ENCODE measurements at regions not wholly inside any gene's neighbourhood (a gene's known extent, or its start where the extent isn't known, plus 50 kb on each side); places are given as distances from the start of the nearest gene placed in this dataset.
A peak's percentile ranks its signal among the peaks of the same experiment; 100 is the strongest.

- TF ChIP-seq CTCF (IDR thresholded peaks at IDR 0.05) (no peak), POLR2A (IDR thresholded peaks at IDR 0.05) (no peak), POLR2AphosphoS5 (IDR thresholded peaks at IDR 0.05; ENCODE audit: insufficient read depth in 1 of 2, low read depth in 1 of 2) (no peak)
- no peaks in the 10 kb centered on the region for H3K9me3 ChIP-seq
- intact Hi-C loops (cut with DNase I) = no loop called here
These were observed 370.4 kb upstream of the ANO3 start for GRCh38 chr11:25961539-25961938.

GRCh38 chr11:25970726-25971508 is 361.0 kb upstream of the ANO3 start:
- H3K4me1 ChIP-seq = no peaks in the 10 kb centered on the region
- no peaks in the 10 kb centered on the region for H3K36me3 ChIP-seq
- H3K27me3 ChIP-seq = no peaks in the 10 kb centered on the region
- intact Hi-C loops (cut with DNase I) = no loop called here
- no peak for DNase-seq (ENCODE audit: extremely low spot score in 2 of 2)
- no peak overlapping the region for H3K4me3 ChIP-seq
- TF ChIP-seq POLR2A (IDR thresholded peaks at IDR 0.05) = no peak
- no peak for TF ChIP-seq POLR2AphosphoS5 (IDR thresholded peaks at IDR 0.05; ENCODE audit: insufficient read depth in 1 of 2, low read depth in 1 of 2)
- TF ChIP-seq CTCF (IDR thresholded peaks at IDR 0.05) = no peak
- no peaks in the 10 kb centered on the region for H3K9me3 ChIP-seq
- H3K27ac ChIP-seq = no peak overlapping the region

More at GRCh38 chr11:25961539-25961938, 370.4 kb upstream of the ANO3 start:
- Histone ChIP-seq H3K4me3 (no peak overlapping the region), H3K36me3 (no peaks in the 10 kb centered on the region), H3K27me3 (no peaks in the 10 kb centered on the region), H3K27ac (no peak overlapping the region), H3K4me1 (no peaks in the 10 kb centered on the region)
- DNase-seq (ENCODE audit: extremely low spot score in 2 of 2) = no peak

- Histone ChIP-seq H3K36me3 (no peaks in the 10 kb centered on the region), H3K4me3 (no peak overlapping the region), H3K27ac (no peak overlapping the region), H3K27me3 (no peaks in the 10 kb centered on the region), H3K4me1 (no peaks in the 10 kb centered on the region), H3K9me3 (no peaks in the 10 kb centered on the region)
- intact Hi-C loops (cut with DNase I) = no loop called here
- TF ChIP-seq POLR2A (IDR thresholded peaks at IDR 0.05) (no peak), CTCF (IDR thresholded peaks at IDR 0.05) (no peak), POLR2AphosphoS5 (IDR thresholded peaks at IDR 0.05; ENCODE audit: insufficient read depth in 1 of 2, low read depth in 1 of 2) (no peak)
- DNase-seq (ENCODE audit: extremely low spot score in 2 of 2) = no peak
These were observed 351.8 kb upstream of the ANO3 start for GRCh38 chr11:25980091-25980490.

- TF ChIP-seq POLR2A (IDR thresholded peaks at IDR 0.05) = no peak
- peak in 1 of 3 experiments; percentile 12 for TF ChIP-seq CTCF (IDR thresholded peaks at IDR 0.05)
- Histone ChIP-seq H3K27me3 (no peaks in the 10 kb centered on the region), H3K4me1 (no peaks in the 10 kb centered on the region), H3K36me3 (no peaks in the 10 kb centered on the region), H3K4me3 (no peak overlapping the region), H3K9me3 (no peaks in the 10 kb centered on the region), H3K27ac (no peak overlapping the region)
- DNase-seq (ENCODE audit: extremely low spot score in 2 of 2) = no peak
- intact Hi-C loops (cut with DNase I) = no loop called here
These were observed 349.9 kb upstream of the ANO3 start for GRCh38 chr11:25981998-25982397.

- intact Hi-C loops (cut with DNase I) = no loop called here
- no peaks in the 10 kb centered on the region for H3K36me3 ChIP-seq
- TF ChIP-seq POLR2AphosphoS5 (IDR thresholded peaks at IDR 0.05; ENCODE audit: insufficient read depth in 1 of 2, low read depth in 1 of 2) = no peak
- TF ChIP-seq POLR2A (IDR thresholded peaks at IDR 0.05) = no peak
- no peak for TF ChIP-seq CTCF (IDR thresholded peaks at IDR 0.05)
- no peak overlapping the region for H3K27ac ChIP-seq
- H3K27me3 ChIP-seq = no peaks in the 10 kb centered on the region
- no peak overlapping the region for H3K4me3 ChIP-seq
- no peaks in the 10 kb centered on the region for H3K4me1 ChIP-seq
- no peak for DNase-seq (ENCODE audit: extremely low spot score in 2 of 2)
- no peaks in the 10 kb centered on the region for H3K9me3 ChIP-seq
These were observed 348.6 kb upstream of the ANO3 start for GRCh38 chr11:25983280-25983679.

All from vagina (tissue), 2 donors.